ENCODE measurements at regions not wholly inside any gene's neighbourhood (a gene's known extent, or its start where the extent isn't known, plus 50 kb on each side); places are given as distances from the start of the nearest gene placed in this dataset.
A peak's percentile ranks its signal among the peaks of the same experiment; 100 is the strongest.
"Not testable (repeated sequence)": the region's sequence is repeated elsewhere in the genome, so short reads cannot be mapped to it uniquely, and the experiment has no call there.

DNA sequence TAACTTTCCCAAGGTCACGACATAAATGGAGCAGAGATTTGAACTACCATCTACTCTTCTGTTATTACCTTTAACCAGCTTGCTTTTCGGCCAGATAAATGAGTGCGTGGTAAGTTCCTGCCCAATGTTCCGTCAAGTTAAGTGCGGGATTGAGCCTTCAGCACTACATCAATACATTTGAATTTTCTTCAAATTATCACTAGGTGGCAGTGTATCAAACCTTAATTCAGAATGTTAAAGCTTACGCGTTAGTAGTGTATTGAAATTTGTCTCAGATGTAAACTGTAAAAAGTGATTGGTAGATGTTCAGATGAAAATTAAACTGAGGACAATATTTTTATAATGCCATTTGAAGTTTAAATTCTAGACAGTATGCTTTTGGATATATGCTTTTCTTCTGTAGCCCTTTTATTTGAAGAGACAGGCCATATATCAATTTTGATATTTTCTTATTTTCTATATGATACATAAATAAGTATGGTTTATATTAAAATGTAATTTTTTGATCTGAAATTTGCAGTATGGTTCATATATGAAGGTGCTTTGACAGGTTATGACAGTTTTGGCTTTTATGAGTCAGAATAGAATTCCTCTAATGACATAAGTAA, 681.3 kb downstream of the ADCYAP1 start:
- DNase-seq = no peak

- no peak for DNase-seq
Observed at GRCh38 chr18:1593091-1593490, 688.4 kb downstream of the ADCYAP1 start.

- DNase-seq = no peak
Observed at GRCh38 chr18:1595195-1595594, 690.5 kb downstream of the ADCYAP1 start.

DNA sequence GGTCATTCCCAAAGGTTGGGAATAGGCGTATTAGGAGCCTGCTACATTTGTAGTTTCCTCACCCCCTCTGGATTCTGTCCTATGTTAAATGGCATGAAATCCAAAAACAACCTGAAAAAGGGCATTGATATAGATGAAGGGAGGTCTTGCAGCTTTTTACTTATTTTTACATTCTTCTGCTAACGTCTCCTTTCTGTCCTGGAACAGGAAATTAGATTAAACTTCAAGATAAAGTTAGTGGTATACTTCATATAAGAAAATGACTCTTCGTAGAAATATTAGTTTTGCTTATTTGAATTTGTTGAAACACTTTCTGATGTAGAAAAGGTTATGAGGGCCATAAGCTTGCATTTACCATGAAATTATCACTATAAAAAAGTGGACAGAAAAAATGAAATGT, 694.5 kb downstream of the ADCYAP1 start:
- DNase-seq = no peak

GRCh38 chr18:1604751-1605150, 700.1 kb downstream of the ADCYAP1 start:
- DNase-seq = no peak

DNA sequence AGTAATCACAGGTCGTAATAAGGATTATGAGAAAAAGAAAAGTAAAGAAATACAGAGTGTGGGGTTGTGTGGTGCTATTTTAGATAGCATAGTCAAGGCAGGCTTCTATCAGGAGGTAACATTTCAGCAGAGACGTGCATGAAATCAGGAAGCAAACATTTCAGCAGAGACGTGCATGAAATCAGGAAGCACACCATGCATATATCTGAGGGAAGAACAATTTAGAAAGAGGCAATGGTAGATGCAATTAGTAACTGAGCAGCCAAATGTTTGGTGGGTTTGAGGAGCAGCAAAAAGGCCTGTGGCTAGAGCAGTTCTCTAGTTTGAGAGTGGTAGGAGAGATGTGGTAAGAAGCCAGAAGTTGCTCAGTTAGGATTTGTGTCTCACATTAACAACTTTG, 713.7 kb downstream of the ADCYAP1 start:
- DNase-seq = no peak

GRCh38 chr18:1619507-1619906, 714.8 kb downstream of the ADCYAP1 start:
- no peak for DNase-seq

- no peak for DNase-seq
Observed at GRCh38 chr18:1624612-1625011, 719.9 kb downstream of the ADCYAP1 start.

DNA sequence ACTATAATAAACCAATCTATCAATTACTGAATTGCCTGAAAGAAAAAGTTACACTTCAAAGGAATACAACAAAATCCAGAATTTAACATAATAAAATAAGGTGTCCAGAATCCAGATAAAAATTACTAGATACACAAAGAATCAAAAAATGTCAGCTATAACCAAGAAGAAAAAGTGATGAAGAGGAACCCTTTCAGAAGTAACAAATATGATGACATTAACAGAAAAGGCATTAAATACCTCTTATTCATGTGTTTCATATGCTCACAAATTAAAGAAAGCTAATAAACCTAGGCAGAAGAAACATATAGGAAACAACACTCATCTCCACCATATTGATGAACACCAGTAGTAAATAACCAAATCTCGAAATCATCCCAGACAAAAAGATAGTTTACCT, 722.8 kb downstream of the ADCYAP1 start:
- DNase-seq = no peak

- no peak for DNase-seq
Observed at GRCh38 chr18:1648712-1649111, 744.0 kb downstream of the ADCYAP1 start.

DNA sequence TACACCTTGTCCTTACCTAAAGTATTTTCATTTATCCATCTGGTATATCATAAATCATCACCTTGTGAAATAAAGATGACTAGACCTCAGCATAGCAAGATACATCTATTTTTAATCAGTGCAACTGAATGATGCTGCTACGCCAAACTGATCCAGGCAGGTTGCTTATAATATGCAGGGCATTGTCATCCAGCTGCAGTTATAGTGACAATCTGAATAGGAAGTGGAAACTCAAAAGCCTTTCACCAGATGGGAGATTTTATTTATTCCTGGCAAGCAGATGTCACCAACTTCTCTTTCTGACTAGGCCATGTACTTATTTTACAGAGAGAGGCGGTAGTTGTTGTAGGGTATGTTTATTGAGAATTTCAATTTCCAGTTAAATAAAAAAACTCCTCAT, 747.3 kb downstream of the ADCYAP1 start:
- DNase-seq = no peak

DNA sequence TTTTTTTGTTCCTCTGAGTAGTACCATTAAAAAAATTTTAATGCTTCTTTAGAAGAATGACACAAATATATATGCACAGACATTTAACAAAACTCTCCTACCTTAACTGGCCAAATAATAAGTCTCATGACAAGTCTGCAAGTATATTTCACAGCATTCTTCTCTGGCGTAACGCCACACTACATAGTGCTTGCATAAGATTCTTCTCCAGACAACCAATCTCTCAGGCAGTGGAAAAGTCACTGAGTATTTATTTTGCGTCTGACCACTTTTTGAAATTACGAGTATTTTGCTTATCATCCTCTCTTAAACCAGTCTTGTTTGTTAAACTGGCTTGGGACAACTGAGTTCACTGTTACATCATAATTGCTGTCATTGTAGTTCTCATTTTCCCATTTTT, 749.2 kb downstream of the ADCYAP1 start:
- no peak for DNase-seq

DNA sequence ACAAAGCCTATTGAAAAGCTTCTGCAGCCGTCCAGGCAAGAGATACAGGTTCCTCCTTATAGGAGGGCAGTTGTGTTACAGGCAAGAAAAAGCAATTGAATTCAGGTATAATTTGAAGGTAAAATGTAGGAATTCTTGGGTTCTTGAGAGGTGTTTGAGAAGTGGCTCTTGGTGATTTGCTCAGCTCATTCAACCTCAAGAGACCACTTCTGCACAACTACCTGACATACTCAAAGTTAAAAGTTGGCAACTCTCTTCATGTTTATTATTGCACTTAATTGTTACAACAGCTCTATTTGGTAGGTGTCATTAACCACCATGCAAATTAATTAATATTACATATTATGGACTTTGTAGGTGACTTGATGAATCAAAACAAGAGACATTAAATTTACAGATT, 753.2 kb downstream of the ADCYAP1 start:
- no peak for DNase-seq

DNA sequence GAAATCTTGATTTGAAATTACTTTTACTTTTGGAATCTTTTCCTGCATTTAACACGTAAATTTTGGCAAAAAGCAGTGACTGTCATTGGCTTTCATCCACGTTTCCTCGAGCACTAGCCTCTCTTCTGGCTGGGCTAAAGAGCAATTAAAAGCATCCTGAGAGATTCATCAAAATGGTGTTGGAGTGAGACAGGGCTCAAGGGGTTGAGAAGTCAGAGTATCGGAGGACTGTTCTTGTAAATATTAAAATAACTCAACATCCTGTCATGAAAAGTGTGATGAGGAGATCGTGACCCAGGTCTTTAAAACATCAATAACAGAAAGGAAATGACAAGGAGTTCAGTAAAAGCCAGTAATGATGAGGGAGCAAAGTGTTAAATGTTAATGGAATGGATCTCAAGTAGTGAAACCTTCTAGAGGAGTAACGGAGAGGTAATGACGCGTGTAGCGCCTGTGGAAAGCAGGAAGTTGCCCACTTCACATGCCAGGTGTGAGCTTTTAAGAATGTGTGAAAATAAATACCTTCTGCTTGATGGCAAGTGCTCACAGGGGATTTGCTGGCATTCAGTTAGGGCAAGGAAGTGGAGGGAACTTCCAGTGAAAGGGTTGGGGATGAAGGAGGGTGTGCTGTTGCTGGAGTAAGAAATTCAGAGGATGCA, 754.4 kb downstream of the ADCYAP1 start:
- no peak for DNase-seq

DNA sequence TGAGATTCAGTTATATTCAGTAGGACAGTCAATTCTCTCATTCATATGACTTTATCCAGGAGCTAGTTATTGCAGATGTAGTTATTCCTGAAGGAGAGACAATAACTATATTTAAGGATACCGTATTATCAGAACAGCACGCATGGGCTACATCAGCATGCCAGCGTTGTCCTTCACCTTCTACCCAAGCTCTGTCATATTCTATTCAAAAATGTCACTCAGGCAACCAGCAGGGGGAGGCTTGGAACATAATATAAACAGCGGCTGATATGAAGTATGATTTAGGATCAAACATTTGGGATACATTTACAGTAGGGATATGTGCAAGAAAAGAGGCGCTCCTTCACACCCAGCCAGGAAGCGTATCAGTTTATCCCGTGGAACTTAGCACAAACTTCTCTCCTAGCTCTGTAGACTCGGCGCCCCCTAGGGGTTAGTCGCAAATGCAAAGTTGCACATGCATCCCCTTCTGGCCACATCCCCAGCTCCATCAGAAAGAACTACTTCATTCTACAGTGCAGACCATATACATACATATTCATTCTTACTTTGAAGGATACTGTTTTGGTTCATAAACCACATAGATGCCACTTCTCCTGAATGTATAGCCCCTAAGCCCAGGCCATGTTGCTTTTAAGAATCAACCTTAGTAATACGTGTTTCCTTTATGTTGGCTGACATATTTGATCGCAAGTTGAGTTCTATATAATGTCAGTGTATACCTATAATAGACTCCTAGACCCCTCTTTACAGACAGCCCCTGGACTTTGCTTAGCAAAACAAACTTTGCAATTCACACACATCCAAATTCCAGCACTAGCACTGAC, 759.4 kb downstream of the ADCYAP1 start:
- DNase-seq = peak; percentile 23

DNA sequence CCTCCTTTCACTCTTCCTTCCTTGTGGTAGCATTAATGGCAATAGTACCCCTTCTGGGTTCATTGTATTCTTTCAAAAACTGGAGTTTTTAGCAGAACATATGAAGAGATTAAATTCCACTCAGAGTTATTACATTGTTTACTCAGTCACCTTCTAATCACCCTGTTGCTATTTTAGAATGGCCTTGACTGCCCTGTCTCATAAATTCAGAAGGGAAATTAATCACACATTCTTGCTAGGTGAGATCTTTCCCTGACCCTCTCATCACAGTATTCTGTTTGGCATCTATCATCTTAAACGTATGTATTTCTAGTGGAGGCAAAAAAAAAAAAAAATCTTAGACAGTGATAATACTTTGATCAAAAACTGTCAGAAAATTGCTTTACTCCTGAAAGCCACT, 760.4 kb downstream of the ADCYAP1 start:
- no peak for DNase-seq

DNA sequence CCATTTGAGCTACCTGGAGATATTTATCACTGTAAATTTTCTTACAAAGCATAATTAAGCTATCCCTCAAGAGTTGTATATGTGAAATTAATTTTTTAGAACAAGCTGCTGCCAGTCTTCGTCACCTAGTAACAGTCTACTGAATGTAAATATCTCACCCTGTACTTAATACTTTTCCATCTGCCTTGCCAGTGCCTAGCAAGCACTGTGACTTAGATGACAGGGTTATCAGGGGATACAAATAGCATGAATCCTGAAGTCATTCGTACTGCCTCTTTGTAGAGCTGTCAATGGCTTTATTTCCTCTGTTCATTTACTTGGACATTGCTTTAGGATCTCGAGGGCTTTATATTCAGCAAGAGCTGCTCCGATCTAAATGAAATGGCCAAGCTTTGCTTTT, 763.6 kb downstream of the ADCYAP1 start:
- DNase-seq = no peak

DNA sequence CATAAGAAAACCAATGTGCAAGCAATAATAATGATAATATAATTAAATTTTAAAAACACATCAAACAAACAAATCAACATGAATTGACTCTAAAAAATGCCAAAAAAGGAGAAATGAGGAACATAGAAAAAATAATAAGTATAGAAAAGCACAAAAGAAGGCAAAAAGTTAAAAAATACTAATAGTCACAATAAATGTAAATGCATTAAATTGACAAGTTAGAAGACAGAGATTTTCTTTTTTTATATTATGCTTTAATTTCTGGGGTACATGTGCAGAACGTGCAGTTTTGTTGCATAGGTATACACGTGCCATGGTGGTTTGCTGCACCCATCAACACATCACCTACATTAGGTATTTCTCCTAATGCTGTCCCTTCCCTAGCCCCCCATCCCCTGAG, 767.0 kb downstream of the ADCYAP1 start:
- not testable (repeated sequence) for DNase-seq

DNA sequence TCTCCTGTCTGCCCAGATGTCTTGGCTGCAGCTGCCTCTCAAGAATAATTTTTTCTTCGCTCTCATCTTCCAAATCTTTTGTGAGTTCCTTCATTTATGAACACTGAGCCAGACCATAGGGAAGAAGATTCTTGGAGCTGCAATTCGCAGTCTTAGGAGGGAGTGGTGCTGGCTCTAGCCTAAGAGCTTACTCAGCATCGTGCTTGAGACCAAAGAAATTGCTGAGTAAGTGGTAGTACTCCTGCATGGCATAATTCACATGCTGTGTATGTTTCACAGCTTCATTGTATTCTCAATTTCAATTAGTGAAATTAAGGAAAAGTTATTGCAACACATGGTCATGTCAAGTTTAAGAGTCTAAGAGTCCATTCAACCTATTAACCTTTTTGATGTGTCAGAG, 771.7 kb downstream of the ADCYAP1 start:
- DNase-seq = no peak

DNA sequence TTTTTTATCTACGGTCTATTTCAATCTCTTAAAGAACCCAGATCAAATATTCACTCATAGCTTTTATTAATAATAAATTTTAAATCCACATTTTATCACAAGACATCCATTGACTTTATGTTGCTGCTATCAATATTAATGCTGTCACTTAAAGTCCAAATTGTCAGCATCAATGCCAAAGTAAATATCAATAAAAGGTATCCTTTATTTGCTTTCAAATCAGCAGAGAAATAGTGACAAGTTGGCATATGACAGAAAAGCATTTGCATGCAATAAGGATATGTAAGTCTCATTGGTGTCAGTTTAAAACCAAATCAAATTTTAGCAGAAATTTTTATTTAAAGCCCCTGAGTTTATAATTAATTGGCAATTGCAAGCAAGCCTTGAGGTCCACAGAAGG, 775.4 kb downstream of the ADCYAP1 start:
- no peak for DNase-seq

- no peak for DNase-seq
Observed at GRCh38 chr18:1691863-1692262, 787.2 kb downstream of the ADCYAP1 start.

GRCh38 chr18:1708006-1708405, 803.3 kb downstream of the ADCYAP1 start:
- DNase-seq = no peak

DNA sequence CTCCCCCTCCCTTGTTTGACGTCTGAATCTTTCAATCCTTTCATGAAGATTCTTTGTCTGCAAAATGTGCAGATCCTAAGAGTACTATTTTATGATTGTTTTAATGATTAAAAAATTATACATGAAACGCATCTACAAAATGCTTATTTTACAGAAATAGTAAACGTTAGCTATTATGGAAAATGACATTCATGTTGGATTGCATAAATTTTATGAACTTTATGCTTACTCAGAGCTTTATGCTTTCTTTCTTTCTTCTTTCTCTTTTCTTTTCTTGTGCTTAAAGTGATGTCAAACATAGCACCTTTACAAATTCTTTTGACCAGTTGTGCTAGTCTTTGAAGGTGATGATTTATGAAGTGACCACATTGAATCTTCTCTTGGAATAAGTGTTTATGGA, 805.4 kb downstream of the ADCYAP1 start:
- DNase-seq = no peak

GRCh38 chr18:1732143-1732542, 827.5 kb downstream of the ADCYAP1 start:
- DNase-seq = no peak

Data from femur (tissue), 1 donor.